H1 (cell line): ENCODE measurements at regions not wholly inside any gene's neighbourhood (a gene's known extent, or its start where the extent isn't known, plus 50 kb on each side); places are given as distances from the start of the nearest gene placed in this dataset.

Source experiments
- CEBPB ChIP-seq: IDR thresholded peaks from 2 replicates; pipeline ENCODE4 v1.6.1; 2012; ENCODE audit warnings: low read depth, low read length
- CHD2 ChIP-seq: IDR thresholded peaks from 2 replicates; pipeline ENCODE4 v1.6.1; 2012; ENCODE audit warnings: low read length, improper control_type of control experiment
- CTCF ChIP-seq, 3 experiments: IDR thresholded peaks; 1 replicate in 2 of 3; 2 replicates in 1 of 3; pipeline versions ENCODE4 v1.5.1 to v1.6.1; 2011; ENCODE audit warnings: low read length in 3 of 3, mild to moderate bottlenecking in 3 of 3, inconsistent platforms in 2 of 3, low read depth in 1 of 3, moderate library complexity in 1 of 3; ENCODE audit not compliant: insufficient read depth in 1 of 3; ENCODE audit errors: control extremely low read depth in 1 of 3
- E2F6 ChIP-seq: IDR thresholded peaks from 2 replicates; pipeline ENCODE4 v1.6.1; 2012; ENCODE audit warnings: inconsistent platforms
- EP300 ChIP-seq, 2 experiments: IDR thresholded peaks; 1 replicate in 1 of 2; 2 replicates in 1 of 2; pipeline ENCODE4 v1.6.1; 2011 to 2012; ENCODE audit warnings: low read depth in 2 of 2, low read length in 2 of 2, mild to moderate bottlenecking in 2 of 2, borderline replicate concordance in 1 of 2, inconsistent platforms in 1 of 2, moderate library complexity in 1 of 2
- EZH2 ChIP-seq: fragments of 200-600 bp; sonication (generic); IDR thresholded peaks from 2 replicates; pipeline ENCODE4 v1.7.1; 2012; ENCODE audit warnings: low read depth, mild to moderate bottlenecking, moderate library complexity, low read length, inconsistent platforms; ENCODE audit not compliant: severe bottlenecking
- MAFK ChIP-seq: IDR thresholded peaks from 2 replicates; pipeline ENCODE4 v1.6.1; 2012; ENCODE audit warnings: low read depth, mild to moderate bottlenecking, improper control_type of control experiment, low read length
- POLR2A ChIP-seq, 2 experiments: IDR thresholded peaks; 1 replicate in 1 of 2; 2 replicates in 1 of 2; pipeline ENCODE4 v1.6.1; 2011; ENCODE audit warnings: low read depth in 2 of 2, low read length in 2 of 2, mild to moderate bottlenecking in 2 of 2; ENCODE audit errors: control extremely low read depth in 1 of 2
- RAD21 ChIP-seq, 2 experiments: IDR thresholded peaks in 1 of 2; conservative IDR thresholded peaks in 1 of 2; 2 replicates each; pipeline ENCODE4 v1.6.1; 2011; ENCODE audit warnings: low read depth in 2 of 2, low read length in 2 of 2, improper control_type of control experiment in 1 of 2, inconsistent platforms in 1 of 2, mild to moderate bottlenecking in 1 of 2, moderate library complexity in 1 of 2
- TAF1 ChIP-seq: IDR thresholded peaks from 2 replicates; pipeline ENCODE4 v1.6.1; 2011; ENCODE audit warnings: mild to moderate bottlenecking, low read depth, low read length

GRCh38 chr7:13320333-13320732 lies 632.9 kb downstream of the ARL4A start:
- TF ChIP-seq E2F6 (no peak), TAF1 (no peak), RAD21 (IDR thresholded peaks at IDR 0.05 in 1 of 2, conservative IDR thresholded peaks at IDR 0.05 in 1 of 2; ENCODE audit: low read depth in 2 of 2, low read length in 2 of 2) (no peak), CEBPB (no peak), MAFK (no peak), POLR2A (IDR thresholded peaks at IDR 0.05; ENCODE audit: control extremely low read depth in 1 of 2, low read depth in 2 of 2, low read length in 2 of 2) (no peak), CTCF (IDR thresholded peaks at IDR 0.05; ENCODE audit: control extremely low read depth in 1 of 3, insufficient read depth in 1 of 3, low read depth in 1 of 3, low read length in 3 of 3) (no peak), EP300 (IDR thresholded peaks at IDR 0.05; ENCODE audit: borderline replicate concordance in 1 of 2, low read depth in 2 of 2, low read length in 2 of 2) (no peak), EZH2 (no peak), CHD2 (no peak)
